ENCODE measurements at regions not wholly inside any gene's neighbourhood (a gene's known extent, or its start where the extent isn't known, plus 50 kb on each side); places are given as distances from the start of the nearest gene placed in this dataset.

DNA sequence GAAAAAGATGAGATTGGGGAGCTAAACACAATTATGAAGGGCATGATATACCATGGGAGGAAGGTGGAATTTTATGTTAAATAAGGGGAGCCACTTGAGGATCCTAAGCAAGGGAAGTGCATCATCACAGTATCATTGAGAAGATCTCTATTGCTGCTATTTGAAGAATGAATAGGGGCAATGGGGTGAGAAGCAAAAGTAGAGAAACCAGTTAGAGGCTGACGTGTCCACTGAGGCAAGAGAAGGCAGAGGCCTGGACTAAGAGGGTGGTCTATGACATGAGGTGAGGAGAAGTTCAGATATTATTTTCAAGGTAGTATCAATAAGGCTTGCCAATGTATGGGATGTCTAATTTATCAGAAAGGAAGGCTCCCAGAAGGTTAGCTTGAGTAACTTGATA lies 111.6 kb downstream of the TENT5A start:
- TF ChIP-seq CTCF (IDR thresholded peaks at IDR 0.05; ENCODE audit: poor library complexity, severe bottlenecking) (no peak), EZH2 (IDR thresholded peaks at IDR 0.05; ENCODE audit: borderline replicate concordance, insufficient read depth, low read length, poor library complexity, severe bottlenecking) (no peak), MXI1 (conservative IDR thresholded peaks at IDR 0.05; ENCODE audit: poor library complexity, severe bottlenecking) (no peak), POLR2AphosphoS5 (IDR thresholded peaks at IDR 0.05) (no peak), EP300 (conservative IDR thresholded peaks at IDR 0.05; ENCODE audit: poor library complexity, severe bottlenecking) (no peak), RAD21 (conservative IDR thresholded peaks at IDR 0.05) (no peak)
- TF ChIP-seq, protein P1, sequence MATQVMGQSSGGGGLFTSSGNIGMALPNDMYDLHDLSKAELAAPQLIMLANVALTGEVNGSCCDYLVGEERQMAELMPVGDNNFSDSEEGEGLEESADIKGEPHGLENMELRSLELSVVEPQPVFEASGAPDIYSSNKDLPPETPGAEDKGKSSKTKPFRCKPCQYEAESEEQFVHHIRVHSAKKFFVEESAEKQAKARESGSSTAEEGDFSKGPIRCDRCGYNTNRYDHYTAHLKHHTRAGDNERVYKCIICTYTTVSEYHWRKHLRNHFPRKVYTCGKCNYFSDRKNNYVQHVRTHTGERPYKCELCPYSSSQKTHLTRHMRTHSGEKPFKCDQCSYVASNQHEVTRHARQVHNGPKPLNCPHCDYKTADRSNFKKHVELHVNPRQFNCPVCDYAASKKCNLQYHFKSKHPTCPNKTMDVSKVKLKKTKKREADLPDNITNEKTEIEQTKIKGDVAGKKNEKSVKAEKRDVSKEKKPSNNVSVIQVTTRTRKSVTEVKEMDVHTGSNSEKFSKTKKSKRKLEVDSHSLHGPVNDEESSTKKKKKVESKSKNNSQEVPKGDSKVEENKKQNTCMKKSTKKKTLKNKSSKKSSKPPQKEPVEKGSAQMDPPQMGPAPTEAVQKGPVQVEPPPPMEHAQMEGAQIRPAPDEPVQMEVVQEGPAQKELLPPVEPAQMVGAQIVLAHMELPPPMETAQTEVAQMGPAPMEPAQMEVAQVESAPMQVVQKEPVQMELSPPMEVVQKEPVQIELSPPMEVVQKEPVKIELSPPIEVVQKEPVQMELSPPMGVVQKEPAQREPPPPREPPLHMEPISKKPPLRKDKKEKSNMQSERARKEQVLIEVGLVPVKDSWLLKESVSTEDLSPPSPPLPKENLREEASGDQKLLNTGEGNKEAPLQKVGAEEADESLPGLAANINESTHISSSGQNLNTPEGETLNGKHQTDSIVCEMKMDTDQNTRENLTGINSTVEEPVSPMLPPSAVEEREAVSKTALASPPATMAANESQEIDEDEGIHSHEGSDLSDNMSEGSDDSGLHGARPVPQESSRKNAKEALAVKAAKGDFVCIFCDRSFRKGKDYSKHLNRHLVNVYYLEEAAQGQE (IDR thresholded peaks at IDR 0.05; ENCODE audit: borderline replicate concordance), result no peak
